ENCODE measurements at regions not wholly inside any gene's neighbourhood (a gene's known extent, or its start where the extent isn't known, plus 50 kb on each side); places are given as distances from the start of the nearest gene placed in this dataset.

DNA sequence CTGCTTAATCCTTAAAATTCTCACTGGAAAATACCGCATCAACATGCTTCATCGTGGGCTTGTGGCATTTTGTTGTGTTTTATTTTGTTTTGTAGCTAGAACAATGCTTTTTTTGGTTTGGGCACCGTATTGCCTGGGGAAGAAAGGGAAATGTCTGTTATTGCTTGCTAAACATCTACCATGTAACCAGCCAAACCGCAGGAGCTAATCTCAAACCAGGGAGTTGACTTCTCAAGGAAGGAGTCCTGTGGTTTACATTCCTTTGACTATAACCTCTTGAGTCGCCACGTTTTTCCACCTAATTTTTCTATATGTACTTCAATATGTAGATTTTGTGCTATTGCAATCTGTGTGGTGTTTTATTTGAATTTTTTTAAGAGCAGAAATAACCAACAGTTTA lies 593.5 kb upstream of the SOX9 start:
- no peak for TF ChIP-seq SIN3A (IDR thresholded peaks at IDR 0.05; ENCODE audit: borderline replicate concordance, insufficient read depth, low read depth, low read length)
- TF ChIP-seq TCF7L2 (IDR thresholded peaks at IDR 0.05; ENCODE audit: low read depth, low read length): no peak
- TF ChIP-seq POLR2AphosphoS5 (IDR thresholded peaks at IDR 0.05; ENCODE audit: low read depth, low read length): no peak
- TF ChIP-seq, protein P1, sequence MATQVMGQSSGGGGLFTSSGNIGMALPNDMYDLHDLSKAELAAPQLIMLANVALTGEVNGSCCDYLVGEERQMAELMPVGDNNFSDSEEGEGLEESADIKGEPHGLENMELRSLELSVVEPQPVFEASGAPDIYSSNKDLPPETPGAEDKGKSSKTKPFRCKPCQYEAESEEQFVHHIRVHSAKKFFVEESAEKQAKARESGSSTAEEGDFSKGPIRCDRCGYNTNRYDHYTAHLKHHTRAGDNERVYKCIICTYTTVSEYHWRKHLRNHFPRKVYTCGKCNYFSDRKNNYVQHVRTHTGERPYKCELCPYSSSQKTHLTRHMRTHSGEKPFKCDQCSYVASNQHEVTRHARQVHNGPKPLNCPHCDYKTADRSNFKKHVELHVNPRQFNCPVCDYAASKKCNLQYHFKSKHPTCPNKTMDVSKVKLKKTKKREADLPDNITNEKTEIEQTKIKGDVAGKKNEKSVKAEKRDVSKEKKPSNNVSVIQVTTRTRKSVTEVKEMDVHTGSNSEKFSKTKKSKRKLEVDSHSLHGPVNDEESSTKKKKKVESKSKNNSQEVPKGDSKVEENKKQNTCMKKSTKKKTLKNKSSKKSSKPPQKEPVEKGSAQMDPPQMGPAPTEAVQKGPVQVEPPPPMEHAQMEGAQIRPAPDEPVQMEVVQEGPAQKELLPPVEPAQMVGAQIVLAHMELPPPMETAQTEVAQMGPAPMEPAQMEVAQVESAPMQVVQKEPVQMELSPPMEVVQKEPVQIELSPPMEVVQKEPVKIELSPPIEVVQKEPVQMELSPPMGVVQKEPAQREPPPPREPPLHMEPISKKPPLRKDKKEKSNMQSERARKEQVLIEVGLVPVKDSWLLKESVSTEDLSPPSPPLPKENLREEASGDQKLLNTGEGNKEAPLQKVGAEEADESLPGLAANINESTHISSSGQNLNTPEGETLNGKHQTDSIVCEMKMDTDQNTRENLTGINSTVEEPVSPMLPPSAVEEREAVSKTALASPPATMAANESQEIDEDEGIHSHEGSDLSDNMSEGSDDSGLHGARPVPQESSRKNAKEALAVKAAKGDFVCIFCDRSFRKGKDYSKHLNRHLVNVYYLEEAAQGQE (IDR thresholded peaks at IDR 0.05; ENCODE audit: insufficient read depth in 1 of 2, low read depth in 2 of 2, low read length in 1 of 2): no peak
- TF ChIP-seq, protein P2, sequence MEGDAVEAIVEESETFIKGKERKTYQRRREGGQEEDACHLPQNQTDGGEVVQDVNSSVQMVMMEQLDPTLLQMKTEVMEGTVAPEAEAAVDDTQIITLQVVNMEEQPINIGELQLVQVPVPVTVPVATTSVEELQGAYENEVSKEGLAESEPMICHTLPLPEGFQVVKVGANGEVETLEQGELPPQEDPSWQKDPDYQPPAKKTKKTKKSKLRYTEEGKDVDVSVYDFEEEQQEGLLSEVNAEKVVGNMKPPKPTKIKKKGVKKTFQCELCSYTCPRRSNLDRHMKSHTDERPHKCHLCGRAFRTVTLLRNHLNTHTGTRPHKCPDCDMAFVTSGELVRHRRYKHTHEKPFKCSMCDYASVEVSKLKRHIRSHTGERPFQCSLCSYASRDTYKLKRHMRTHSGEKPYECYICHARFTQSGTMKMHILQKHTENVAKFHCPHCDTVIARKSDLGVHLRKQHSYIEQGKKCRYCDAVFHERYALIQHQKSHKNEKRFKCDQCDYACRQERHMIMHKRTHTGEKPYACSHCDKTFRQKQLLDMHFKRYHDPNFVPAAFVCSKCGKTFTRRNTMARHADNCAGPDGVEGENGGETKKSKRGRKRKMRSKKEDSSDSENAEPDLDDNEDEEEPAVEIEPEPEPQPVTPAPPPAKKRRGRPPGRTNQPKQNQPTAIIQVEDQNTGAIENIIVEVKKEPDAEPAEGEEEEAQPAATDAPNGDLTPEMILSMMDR (IDR thresholded peaks at IDR 0.05): no peak
- no peaks in the 10 kb centered on the region for H3K4me1 ChIP-seq (ENCODE audit: control insufficient read depth, insufficient read depth, low read length)
- ChIA-PET POLR2A (interaction anchor here (0.6 kb wide), 1 partner anchor 723 kb away, joined by 6 read pairs; no protein-coding TSS in a partner anchor), CTCF (no interaction called here)
- in situ Hi-C loops (cut with HindIII; ENCODE audit: low pct_unique_long_range_greater_than_20kb, low sequenced_read_pairs) (no loop called here), intact Hi-C loops (cut with micrococcal nuclease; ENCODE audit: unreplicated experiment) (no loop called here)
- ATAC-seq: no peak
- H3K4me3 ChIP-seq (ENCODE audit: low read depth in 2 of 2, low read length in 2 of 2): no peak overlapping the region
- BruUV-seq (replicated peaks): no TSS peak
- no peak for DNase-seq (ENCODE audit: low read depth, low spot score)
- no peaks in the 10 kb centered on the region for H3K9me3 ChIP-seq (ENCODE audit: control insufficient read depth, insufficient read depth, low read depth, low read length)
- H3K36me3 ChIP-seq (ENCODE audit: control insufficient read depth, insufficient read depth, low read length): no peaks in the 10 kb centered on the region
- H3K27me3 ChIP-seq (ENCODE audit: control insufficient read depth, insufficient read depth, low read length): peaks cover 5% of the 10 kb centered on the region; the same call in 1 of the 2 replicates
- H3K27ac ChIP-seq (ENCODE audit: low read length): no peak overlapping the region

DNA sequence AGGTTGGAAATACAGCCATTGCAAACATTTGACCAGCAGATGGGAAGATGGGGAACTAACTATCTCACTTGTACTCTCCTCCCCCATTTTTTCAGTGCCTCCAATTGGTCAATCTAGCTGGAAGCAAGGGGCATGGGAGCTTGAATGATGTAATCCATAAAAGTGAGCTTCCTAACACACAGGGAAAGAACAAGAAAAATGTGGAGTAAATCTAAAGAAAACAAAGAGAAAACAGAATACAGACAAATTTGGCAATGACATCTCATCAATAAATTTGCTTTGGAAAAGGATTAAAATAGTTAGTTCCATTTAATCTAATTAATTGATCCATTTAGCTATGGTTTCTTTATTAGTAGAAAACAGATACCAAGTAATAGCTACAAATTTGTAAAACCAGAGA lies 592.6 kb upstream of the SOX9 start:
- no peak for DNase-seq (ENCODE audit: low read depth, low spot score)
- no peak for ATAC-seq
- POLR2A ChIA-PET: no interaction called here
- BruUV-seq (replicated peaks): no TSS peak
- Histone ChIP-seq H3K36me3 (ENCODE audit: control insufficient read depth, insufficient read depth, low read length) (no peaks in the 10 kb centered on the region), H3K4me3 (ENCODE audit: low read depth in 2 of 2, low read length in 2 of 2) (no peak overlapping the region), H3K27me3 (ENCODE audit: control insufficient read depth, insufficient read depth, low read length) (peaks cover 5% of the 10 kb centered on the region; the same call in 1 of the 2 replicates), H3K9me3 (ENCODE audit: control insufficient read depth, insufficient read depth, low read depth, low read length) (no peaks in the 10 kb centered on the region), H3K4me1 (ENCODE audit: control insufficient read depth, insufficient read depth, low read length) (no peaks in the 10 kb centered on the region), H3K27ac (ENCODE audit: low read length) (no peak overlapping the region)
- intact Hi-C loops (cut with micrococcal nuclease; ENCODE audit: unreplicated experiment) (no loop called here), in situ Hi-C loops (cut with HindIII; ENCODE audit: low pct_unique_long_range_greater_than_20kb, low sequenced_read_pairs) (no loop called here)
- CTCF ChIA-PET: no interaction called here
- TF ChIP-seq, protein P1 (IDR thresholded peaks at IDR 0.05; ENCODE audit: insufficient read depth in 1 of 2, low read depth in 2 of 2, low read length in 1 of 2): no peak
- TF ChIP-seq SIN3A (IDR thresholded peaks at IDR 0.05; ENCODE audit: borderline replicate concordance, insufficient read depth, low read depth, low read length): no peak

Measured in Panc1 (cell line).